IPS-18c (cell line): ENCODE measurements at regions not wholly inside any gene's neighbourhood (a gene's known extent, or its start where the extent isn't known, plus 50 kb on each side); places are given as distances from the start of the nearest gene placed in this dataset.

Experiments used
- H3K4me3 ChIP-seq: 2 replicates; pipeline ENCODE4 v1.7.0; 2013; ENCODE audit warnings: low read depth, mild to moderate bottlenecking, low read length, moderate library complexity; ENCODE audit not compliant: insufficient read depth
- H3K9me3 ChIP-seq: one replicate; pipeline ENCODE4 v1.6.1; 2013; ENCODE audit warnings: mild to moderate bottlenecking, low read length, moderate library complexity; ENCODE audit not compliant: control insufficient read depth, insufficient read depth

- H3K9me3 ChIP-seq = peaks cover 8% of the 10 kb centered on the region
Observed at GRCh38 chr6:49370518-49370917, 92.5 kb downstream of the MMUT start.

GRCh38 chr6:49366539-49366938 is 96.5 kb downstream of the MMUT start:
- H3K9me3 ChIP-seq = peaks cover 8% of the 10 kb centered on the region
- H3K4me3 ChIP-seq = no peak overlapping the region

More at GRCh38 chr6:49370518-49370917, 92.5 kb downstream of the MMUT start:
- H3K4me3 ChIP-seq = no peak overlapping the region

- H3K9me3 ChIP-seq = no peaks in the 10 kb centered on the region
- no peak overlapping the region for H3K4me3 ChIP-seq
Observed at GRCh38 chr6:49348561-49348960, 114.5 kb downstream of the MMUT start.

GRCh38 chr6:49342410-49342809 is 120.6 kb downstream of the MMUT start:
- Histone ChIP-seq H3K4me3 (no peak overlapping the region), H3K9me3 (no peaks in the 10 kb centered on the region)

- Histone ChIP-seq H3K9me3 (no peaks in the 10 kb centered on the region), H3K4me3 (no peak overlapping the region)
Observed at GRCh38 chr6:49341869-49342268, 121.2 kb downstream of the MMUT start.

GRCh38 chr6:49339096-49339495 is 124.0 kb downstream of the MMUT start:
- H3K9me3 ChIP-seq = no peaks in the 10 kb centered on the region
- H3K4me3 ChIP-seq = no peak overlapping the region

- no peak overlapping the region for H3K4me3 ChIP-seq
- H3K9me3 ChIP-seq = no peaks in the 10 kb centered on the region
Observed at GRCh38 chr6:49336514-49337131, 126.4 kb downstream of the MMUT start.

GRCh38 chr6:49333345-49334125 is 129.5 kb downstream of the MMUT start:
- H3K9me3 ChIP-seq = no peaks in the 10 kb centered on the region
- no peak overlapping the region for H3K4me3 ChIP-seq

GRCh38 chr6:49332781-49333180 is 130.3 kb downstream of the MMUT start:
- H3K4me3 ChIP-seq = no peak overlapping the region
- no peaks in the 10 kb centered on the region for H3K9me3 ChIP-seq

GRCh38 chr6:49329186-49329585 is 133.9 kb downstream of the MMUT start:
- no peak overlapping the region for H3K4me3 ChIP-seq
- H3K9me3 ChIP-seq = no peaks in the 10 kb centered on the region

- Histone ChIP-seq H3K4me3 (no peak overlapping the region), H3K9me3 (peaks cover under 1% of the 10 kb centered on the region)
Observed at GRCh38 chr6:49328051-49328744, 134.9 kb downstream of the MMUT start.

- H3K4me3 ChIP-seq = no peak overlapping the region
- H3K9me3 ChIP-seq = peaks cover 2% of the 10 kb centered on the region
Observed at GRCh38 chr6:49327571-49327970, 135.5 kb downstream of the MMUT start.

- H3K4me3 ChIP-seq = no peak overlapping the region
Observed at GRCh38 chr6:49327005-49327404, 136.0 kb downstream of the MMUT start.

GRCh38 chr6:49326347-49326746 is 136.7 kb downstream of the MMUT start:
- H3K9me3 ChIP-seq = peaks cover 2% of the 10 kb centered on the region
- no peak overlapping the region for H3K4me3 ChIP-seq

More at GRCh38 chr6:49327005-49327404, 136.0 kb downstream of the MMUT start:
- peaks cover 2% of the 10 kb centered on the region for H3K9me3 ChIP-seq

- peaks cover 2% of the 10 kb centered on the region for H3K9me3 ChIP-seq
Observed at GRCh38 chr6:49325891-49326290, 137.2 kb downstream of the MMUT start.

GRCh38 chr6:49322861-49323260 is 140.2 kb downstream of the MMUT start:
- H3K9me3 ChIP-seq = peaks cover 2% of the 10 kb centered on the region
- H3K4me3 ChIP-seq = no peak overlapping the region

More at GRCh38 chr6:49325891-49326290, 137.2 kb downstream of the MMUT start:
- no peak overlapping the region for H3K4me3 ChIP-seq

- H3K9me3 ChIP-seq = peaks cover 6% of the 10 kb centered on the region
- no peak overlapping the region for H3K4me3 ChIP-seq
Observed at GRCh38 chr6:49321561-49322072, 141.4 kb downstream of the MMUT start.

- Histone ChIP-seq H3K9me3 (no peaks in the 10 kb centered on the region), H3K4me3 (no peak overlapping the region)
Observed at GRCh38 chr6:49305010-49305409, 158.0 kb downstream of the MMUT start.
